ENCODE measurements at regions not wholly inside any gene's neighbourhood (a gene's known extent, or its start where the extent isn't known, plus 50 kb on each side); places are given as distances from the start of the nearest gene placed in this dataset.
A peak's percentile ranks its signal among the peaks of the same experiment; 100 is the strongest.

- TF ChIP-seq CTCF (IDR thresholded peaks at IDR 0.05; ENCODE audit: insufficient read depth, low read depth, low read length, missing control alignments) = no peak
- DNase-seq (ENCODE audit: low read depth) = no peak
Observed at GRCh38 chr6:159610881-159611280, 82.2 kb downstream of the SOD2 start.

GRCh38 chr6:159609652-159610178 is 83.3 kb downstream of the SOD2 start:
- H3K4me3 ChIP-seq (ENCODE audit: low read depth, low read length) = no peak overlapping the region
- DNase-seq (ENCODE audit: low read depth) = no peak
- no peak for TF ChIP-seq CTCF (IDR thresholded peaks at IDR 0.05; ENCODE audit: insufficient read depth, low read depth, low read length, missing control alignments)

More at GRCh38 chr6:159610881-159611280, 82.2 kb downstream of the SOD2 start:
- no peak overlapping the region for H3K4me3 ChIP-seq (ENCODE audit: low read depth, low read length)

- no peak overlapping the region for H3K4me3 ChIP-seq (ENCODE audit: low read depth, low read length)
- DNase-seq (ENCODE audit: low read depth) = peak; percentile 52
Observed at GRCh38 chr6:159608961-159609651, 83.9 kb downstream of the SOD2 start.

GRCh38 chr6:159606786-159607185 is 86.3 kb downstream of the SOD2 start:
- no peak for TF ChIP-seq CTCF (IDR thresholded peaks at IDR 0.05; ENCODE audit: insufficient read depth, low read depth, low read length, missing control alignments)
- H3K4me3 ChIP-seq (ENCODE audit: low read depth, low read length) = no peak overlapping the region
- no peak for DNase-seq (ENCODE audit: low read depth)

More at GRCh38 chr6:159608961-159609651, 83.9 kb downstream of the SOD2 start:
- TF ChIP-seq CTCF (IDR thresholded peaks at IDR 0.05; ENCODE audit: insufficient read depth, low read depth, low read length, missing control alignments) = peak; percentile 61

- no peak for TF ChIP-seq CTCF (IDR thresholded peaks at IDR 0.05; ENCODE audit: insufficient read depth, low read depth, low read length, missing control alignments)
- DNase-seq (ENCODE audit: low read depth) = no peak
- no peak overlapping the region for H3K4me3 ChIP-seq (ENCODE audit: low read depth, low read length)
Observed at GRCh38 chr6:159604443-159604956, 88.5 kb downstream of the SOD2 start.

- no peak overlapping the region for H3K4me3 ChIP-seq (ENCODE audit: low read depth, low read length)
- DNase-seq (ENCODE audit: low read depth) = no peak
- TF ChIP-seq CTCF (IDR thresholded peaks at IDR 0.05; ENCODE audit: insufficient read depth, low read depth, low read length, missing control alignments) = no peak
Observed at GRCh38 chr6:159602431-159603041, 90.5 kb downstream of the SOD2 start.

All from GM12865 (cell line).